Hepatocyte (in vitro differentiated cells): ENCODE measurements at regions not wholly inside any gene's neighbourhood (a gene's known extent, or its start where the extent isn't known, plus 50 kb on each side); places are given as distances from the start of the nearest gene placed in this dataset.

ENCODE experiments used
- DNase-seq: peaks from one replicate; pipeline ENCODE4 v3.0.0-alpha.2; 2016; ENCODE audit warnings: low spot score
- H2AFZ ChIP-seq: fragments of 200-600 bp; sonication (generic); 2 replicates; pipeline ENCODE4 v1.6.0; 2016; ENCODE audit warnings: antibody characterized with exemption, mild to moderate bottlenecking
- H3K27ac ChIP-seq: fragments of 200-600 bp; sonication (generic); 2 replicates; pipeline ENCODE4 v1.5.1; 2016; ENCODE audit warnings: mild to moderate bottlenecking
- H3K27me3 ChIP-seq: fragments of 200-600 bp; sonication (generic); 2 replicates; pipeline ENCODE4 v1.6.1; 2016
- H3K36me3 ChIP-seq: fragments of 200-600 bp; sonication (generic); replicated peaks from 2 replicates; pipeline ENCODE4 v1.5.1; 2016; ENCODE audit warnings: low read depth; ENCODE audit not compliant: insufficient read depth
- H3K4me1 ChIP-seq: fragments of 200-600 bp; sonication (generic); 2 replicates; pipeline ENCODE4 v1.5.1; 2016; ENCODE audit warnings: mild to moderate bottlenecking, moderate library complexity; ENCODE audit not compliant: insufficient read depth
- H3K4me2 ChIP-seq: fragments of 200-600 bp; sonication (generic); 2 replicates; pipeline ENCODE4 v1.6.0; 2016
- H3K4me3 ChIP-seq: fragments of 200-600 bp; sonication (generic); 2 replicates; pipeline ENCODE4 v1.5.1; 2016; ENCODE audit warnings: mild to moderate bottlenecking
- H3K79me2 ChIP-seq: fragments of 200-600 bp; sonication (generic); 2 replicates; pipeline ENCODE4 v1.6.0; 2017; ENCODE audit warnings: mild to moderate bottlenecking
- H3K9me2 ChIP-seq: fragments of 200-600 bp; sonication (generic); replicated peaks from 2 replicates; pipeline ENCODE4 v1.6.0; 2017; ENCODE audit warnings: mild to moderate bottlenecking; ENCODE audit not compliant: insufficient read depth
- H3K9me3 ChIP-seq: fragments of 200-600 bp; sonication (generic); 2 replicates; pipeline ENCODE4 v1.5.1; 2016; ENCODE audit warnings: low read depth, mild to moderate bottlenecking
- H4K20me1 ChIP-seq: fragments of 200-600 bp; sonication (generic); 2 replicates; pipeline ENCODE4 v1.6.0; 2016; ENCODE audit warnings: mild to moderate bottlenecking; ENCODE audit not compliant: insufficient read depth, poor library complexity, severe bottlenecking
- CTCF ChIP-seq: fragments of 200-600 bp; sonication (generic); IDR thresholded peaks from 2 replicates; pipeline ENCODE4 v1.5.1; 2016; ENCODE audit warnings: antibody characterized with exemption, mild to moderate bottlenecking; ENCODE audit not compliant: poor library complexity
- EZH2 ChIP-seq: fragments of 200-600 bp; sonication (generic); IDR thresholded peaks from 2 replicates; pipeline ENCODE4 v1.6.1; 2016; ENCODE audit warnings: antibody characterized with exemption, mild to moderate bottlenecking, borderline replicate concordance
- EZH2phosphoT487 ChIP-seq: fragments of 200-600 bp; sonication (generic); IDR thresholded peaks from one replicate; pipeline ENCODE4 v1.6.1; 2018; ENCODE audit warnings: antibody characterized with exemption, mild to moderate bottlenecking, low read depth, moderate library complexity; ENCODE audit not compliant: unreplicated experiment, severe bottlenecking
- WGBS: methylation state at CpG from one replicate; pipeline ENCODE4 v1.1.6; 2016; ENCODE audit warnings: low lambda C conversion rate; ENCODE audit errors: missing lambda C conversion rate; 5-methylcytosine and 5-hydroxymethylcytosine counted together

GRCh38 chr22:27452245-27452644 is 349.3 kb downstream of the MN1 start:
- WGBS = 88% methylated on average over 4 of the region's 4 CpGs
- Histone ChIP-seq H3K9me3 (no peaks in the 10 kb centered on the region), H4K20me1 (no peaks in the 10 kb centered on the region), H3K4me3 (no peak overlapping the region), H3K9me2 (no peaks in the 10 kb centered on the region), H3K36me3 (no peaks in the 10 kb centered on the region), H3K4me1 (peaks cover under 1% of the 10 kb centered on the region), H3K79me2 (no peaks in the 10 kb centered on the region), H3K4me2 (no peak overlapping the region), H2AFZ (no peak overlapping the region), H3K27me3 (no peaks in the 10 kb centered on the region), H3K27ac (no peak overlapping the region)
- TF ChIP-seq EZH2phosphoT487 = no peak
- TF ChIP-seq CTCF = no peak
- TF ChIP-seq EZH2 = no peak
- DNase-seq = no peak

DNA sequence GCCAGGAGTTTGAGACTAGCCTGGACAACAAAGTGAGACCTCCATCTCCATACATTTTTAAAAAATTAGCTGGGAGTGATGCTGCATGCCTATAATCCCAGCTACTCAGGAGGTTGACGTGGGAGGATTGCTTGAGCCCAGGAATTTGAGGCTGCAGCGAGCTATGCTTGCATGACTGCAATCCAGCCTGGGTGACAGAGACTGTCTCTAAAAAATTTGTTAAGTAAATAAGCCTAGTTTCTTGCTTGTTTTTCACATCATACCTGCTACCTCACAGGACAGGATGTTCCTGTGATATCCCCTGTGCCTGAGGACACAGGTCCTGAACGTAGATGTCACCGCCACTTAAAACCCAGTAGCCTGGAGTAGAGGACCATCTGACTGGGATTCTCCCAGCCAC is 348.6 kb downstream of the MN1 start:
- H3K4me1 ChIP-seq = peaks cover 5% of the 10 kb centered on the region
- H3K27ac ChIP-seq = no peak overlapping the region
- TF ChIP-seq EZH2phosphoT487 = no peak
- TF ChIP-seq EZH2 = no peak
- TF ChIP-seq CTCF = no peak
- no peaks in the 10 kb centered on the region for H3K27me3 ChIP-seq
- H3K4me3 ChIP-seq = no peak overlapping the region
- H3K9me2 ChIP-seq = no peaks in the 10 kb centered on the region
- WGBS = 74% methylated on average over 4 of the region's 4 CpGs
- H3K79me2 ChIP-seq = no peaks in the 10 kb centered on the region
- no peak overlapping the region for H3K4me2 ChIP-seq
- no peaks in the 10 kb centered on the region for H4K20me1 ChIP-seq
- no peak for DNase-seq
- H3K36me3 ChIP-seq = no peaks in the 10 kb centered on the region
- no peaks in the 10 kb centered on the region for H3K9me3 ChIP-seq
- H2AFZ ChIP-seq = no peak overlapping the region

- no peak for TF ChIP-seq CTCF
- TF ChIP-seq EZH2 = no peak
- no peak for TF ChIP-seq EZH2phosphoT487
- H2AFZ ChIP-seq = no peak overlapping the region
- no peaks in the 10 kb centered on the region for H3K9me3 ChIP-seq
- H3K27ac ChIP-seq = no peak overlapping the region
- 55% methylated on average over 4 of the region's 4 CpGs for WGBS
- H3K9me2 ChIP-seq = no peaks in the 10 kb centered on the region
- no peaks in the 10 kb centered on the region for H3K79me2 ChIP-seq
- no peak for DNase-seq
- no peaks in the 10 kb centered on the region for H3K27me3 ChIP-seq
- H3K4me3 ChIP-seq = no peak overlapping the region
- peaks cover 5% of the 10 kb centered on the region for H3K4me1 ChIP-seq
- H3K36me3 ChIP-seq = no peaks in the 10 kb centered on the region
- no peak overlapping the region for H3K4me2 ChIP-seq
- H4K20me1 ChIP-seq = no peaks in the 10 kb centered on the region
Observed at GRCh38 chr22:27453725-27454124, 347.8 kb downstream of the MN1 start.

- DNase-seq = no peak
- WGBS = 52% methylated on average over 4 of the region's 4 CpGs
- H3K27ac ChIP-seq = no peak overlapping the region
- no peaks in the 10 kb centered on the region for H3K9me2 ChIP-seq
- no peaks in the 10 kb centered on the region for H4K20me1 ChIP-seq
- H2AFZ ChIP-seq = no peak overlapping the region
- no peak overlapping the region for H3K4me2 ChIP-seq
- H3K27me3 ChIP-seq = peaks cover 2% of the 10 kb centered on the region
- H3K4me1 ChIP-seq = peaks cover 5% of the 10 kb centered on the region
- TF ChIP-seq CTCF = no peak
- no peak for TF ChIP-seq EZH2
- TF ChIP-seq EZH2phosphoT487 = no peak
- no peaks in the 10 kb centered on the region for H3K9me3 ChIP-seq
- no peaks in the 10 kb centered on the region for H3K36me3 ChIP-seq
- H3K4me3 ChIP-seq = no peak overlapping the region
- no peaks in the 10 kb centered on the region for H3K79me2 ChIP-seq
Observed at GRCh38 chr22:27454807-27455450, 346.6 kb downstream of the MN1 start.
